ENCODE measurements at regions not wholly inside any gene's neighbourhood (a gene's known extent, or its start where the extent isn't known, plus 50 kb on each side); places are given as distances from the start of the nearest gene placed in this dataset.

- no peak for TF ChIP-seq CTCF (IDR thresholded peaks at IDR 0.05; ENCODE audit: insufficient read depth, low read length)
- H3K4me3 ChIP-seq (ENCODE audit: low read depth, low read length), result no peak overlapping the region
- DNase-seq (ENCODE audit: low read depth), result no peak
Observed at GRCh38 chr22:22358686-22359085, 114.1 kb downstream of the VPREB1 start.

- no peak for DNase-seq (ENCODE audit: low read depth)
- H3K4me3 ChIP-seq (ENCODE audit: low read depth, low read length), result no peak overlapping the region
- TF ChIP-seq CTCF (IDR thresholded peaks at IDR 0.05; ENCODE audit: insufficient read depth, low read length), result no peak
Observed at GRCh38 chr22:22359465-22359864, 114.9 kb downstream of the VPREB1 start.

GRCh38 chr22:22360014-22360413, 115.4 kb downstream of the VPREB1 start:
- no peak for DNase-seq (ENCODE audit: low read depth)
- H3K4me3 ChIP-seq (ENCODE audit: low read depth, low read length), result no peak overlapping the region
- TF ChIP-seq CTCF (IDR thresholded peaks at IDR 0.05; ENCODE audit: insufficient read depth, low read length), result no peak

- no peak for DNase-seq (ENCODE audit: low read depth)
- no peak overlapping the region for H3K4me3 ChIP-seq (ENCODE audit: low read depth, low read length)
- no peak for TF ChIP-seq CTCF (IDR thresholded peaks at IDR 0.05; ENCODE audit: insufficient read depth, low read length)
Observed at GRCh38 chr22:22362311-22362710, 117.7 kb downstream of the VPREB1 start.

- no peak overlapping the region for H3K4me3 ChIP-seq (ENCODE audit: low read depth, low read length)
- no peak for DNase-seq (ENCODE audit: low read depth)
- no peak for TF ChIP-seq CTCF (IDR thresholded peaks at IDR 0.05; ENCODE audit: insufficient read depth, low read length)
Observed at GRCh38 chr22:22362936-22363335, 118.3 kb downstream of the VPREB1 start.

- no peak overlapping the region for H3K4me3 ChIP-seq (ENCODE audit: low read depth, low read length)
- TF ChIP-seq CTCF (IDR thresholded peaks at IDR 0.05; ENCODE audit: insufficient read depth, low read length), result no peak
- DNase-seq (ENCODE audit: low read depth), result no peak
Observed at GRCh38 chr22:22364207-22364606, 119.6 kb downstream of the VPREB1 start.

GRCh38 chr22:22366537-22366936, 122.0 kb downstream of the VPREB1 start:
- no peak overlapping the region for H3K4me3 ChIP-seq (ENCODE audit: low read depth, low read length)
- no peak for DNase-seq (ENCODE audit: low read depth)
- TF ChIP-seq CTCF (IDR thresholded peaks at IDR 0.05; ENCODE audit: insufficient read depth, low read length), result no peak
